AG10803 (cell line): ENCODE measurements at regions not wholly inside any gene's neighbourhood (a gene's known extent, or its start where the extent isn't known, plus 50 kb on each side); places are given as distances from the start of the nearest gene placed in this dataset.
"Not testable (repeated sequence)": the region's sequence is repeated elsewhere in the genome, so short reads cannot be mapped to it uniquely, and the experiment has no call there.

Source experiments
- DNase-seq: peaks from one replicate; pipeline ENCODE4 v3.0.0; 2010; ENCODE audit warnings: low read depth
- H3K4me3 ChIP-seq: 2 replicates; pipeline ENCODE4 v1.5.1; 2011; ENCODE audit warnings: mild to moderate bottlenecking, low read length, control low read depth

DNA sequence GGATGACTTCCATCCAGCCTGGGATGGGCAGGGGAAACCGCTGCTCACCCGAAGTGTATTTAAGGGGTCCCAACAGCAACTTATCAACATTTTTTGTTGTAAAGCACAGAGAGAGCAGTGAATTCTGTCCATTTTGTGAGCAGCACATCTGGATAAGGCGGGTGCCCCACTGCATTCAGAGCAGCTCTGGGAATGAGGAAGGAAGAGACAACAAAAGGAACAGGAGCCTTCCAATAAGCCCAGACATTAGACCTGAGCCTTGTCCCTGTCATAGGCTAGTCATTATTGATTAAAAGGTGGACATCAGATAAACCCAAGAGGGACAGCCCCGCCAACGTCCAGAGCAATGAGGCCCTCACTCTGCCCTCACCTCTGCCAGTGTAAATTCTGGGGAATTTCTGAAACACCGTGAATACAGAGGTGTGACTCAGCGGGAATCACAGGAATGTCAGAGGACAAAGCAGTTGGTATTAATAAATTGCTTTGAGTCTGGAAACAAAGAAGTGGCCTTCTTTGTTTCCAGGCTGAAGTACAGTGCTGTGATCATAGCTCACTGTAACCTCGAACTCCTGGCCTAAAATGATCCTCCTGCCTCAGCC, 78.2 kb upstream of the PLGLB2 start:
- DNase-seq, H3K4me3 ChIP-seq: not testable (repeated sequence)

DNA sequence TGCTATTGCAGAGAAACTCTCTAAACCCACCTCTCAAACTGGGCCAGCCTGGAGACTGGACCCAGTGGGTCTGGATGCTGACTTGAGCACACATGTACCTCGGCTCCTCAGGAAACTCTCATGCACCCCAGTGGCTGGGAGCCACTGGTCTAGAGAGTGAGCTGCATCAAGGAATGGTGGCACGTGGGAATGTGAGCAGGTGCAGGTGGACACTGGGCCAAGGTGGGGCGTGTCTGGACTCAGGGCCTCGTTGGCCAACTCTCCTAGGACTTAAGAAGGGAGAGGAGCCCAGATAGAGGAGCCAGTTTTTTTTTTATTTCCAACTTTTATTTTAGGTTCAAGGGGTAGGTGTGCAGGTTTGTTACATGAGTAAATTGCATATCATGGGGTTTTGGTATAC, 75.5 kb upstream of the PLGLB2 start:
- not testable (repeated sequence) for DNase-seq, H3K4me3 ChIP-seq

DNA sequence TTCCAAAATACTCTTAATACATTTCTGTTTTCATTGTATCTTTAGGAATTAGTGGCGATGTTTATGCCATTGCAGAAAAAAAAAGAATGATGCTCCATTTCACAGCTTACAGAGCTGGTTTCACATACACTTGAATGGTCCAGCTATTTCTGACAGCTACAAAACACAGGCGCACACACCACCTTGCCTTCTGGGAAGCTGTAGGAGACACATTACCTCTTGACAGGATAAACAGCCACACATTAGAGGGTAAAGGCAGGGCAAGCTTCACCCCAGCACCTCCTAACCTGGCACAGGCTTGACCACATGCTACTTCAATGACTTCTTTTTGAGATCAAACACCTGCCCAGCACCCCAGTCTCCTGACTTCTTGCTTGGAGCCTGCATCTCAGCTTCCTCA, 73.2 kb upstream of the PLGLB2 start:
- not testable (repeated sequence) for H3K4me3 ChIP-seq, DNase-seq

DNA sequence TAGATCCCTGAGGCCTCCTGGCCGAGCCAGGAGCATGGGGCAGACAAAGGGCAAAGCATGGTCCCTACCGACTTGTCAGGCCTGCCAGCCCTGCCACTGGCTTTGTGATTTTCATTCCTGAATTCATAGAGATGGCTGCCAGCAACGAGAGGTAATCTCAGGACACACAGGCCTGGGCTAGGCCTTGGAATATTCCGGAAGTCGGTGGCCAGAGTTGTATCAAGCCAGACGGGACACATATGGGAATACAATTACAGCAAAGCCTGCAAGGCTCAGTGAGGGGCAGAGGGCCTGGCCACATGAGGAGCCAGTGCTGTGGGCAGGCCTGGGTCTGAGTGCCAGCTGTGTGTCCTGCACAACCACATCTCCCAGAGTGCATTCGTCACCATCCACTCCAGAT, 72.4 kb upstream of the PLGLB2 start:
- H3K4me3 ChIP-seq, result not testable (repeated sequence)
- DNase-seq, result peak; percentile 57

DNA sequence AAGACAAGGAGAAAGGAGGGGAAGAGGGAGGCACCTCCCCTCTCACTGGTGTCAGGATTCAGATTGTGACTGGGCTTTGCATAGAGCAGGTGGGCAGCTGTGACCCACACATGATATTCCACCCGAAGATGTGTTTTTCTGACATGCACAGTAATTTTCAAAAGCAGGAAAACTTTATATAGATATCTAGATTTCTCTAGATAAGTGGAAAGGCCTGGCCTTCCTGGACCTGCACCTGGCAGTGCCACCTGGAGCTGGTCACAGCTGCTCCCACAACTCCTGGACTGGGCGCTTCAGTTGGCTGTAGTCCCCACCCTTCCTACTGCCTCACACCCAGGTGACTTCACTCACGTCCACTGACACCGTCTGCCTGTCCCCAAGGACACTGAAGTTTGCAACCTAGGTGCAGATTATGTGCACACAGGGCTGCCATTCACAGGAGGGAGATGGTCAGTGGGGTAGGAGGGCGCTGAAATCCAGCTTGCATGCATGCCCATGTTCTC, 70.4 kb upstream of the PLGLB2 start:
- H3K4me3 ChIP-seq, DNase-seq: not testable (repeated sequence)

DNA sequence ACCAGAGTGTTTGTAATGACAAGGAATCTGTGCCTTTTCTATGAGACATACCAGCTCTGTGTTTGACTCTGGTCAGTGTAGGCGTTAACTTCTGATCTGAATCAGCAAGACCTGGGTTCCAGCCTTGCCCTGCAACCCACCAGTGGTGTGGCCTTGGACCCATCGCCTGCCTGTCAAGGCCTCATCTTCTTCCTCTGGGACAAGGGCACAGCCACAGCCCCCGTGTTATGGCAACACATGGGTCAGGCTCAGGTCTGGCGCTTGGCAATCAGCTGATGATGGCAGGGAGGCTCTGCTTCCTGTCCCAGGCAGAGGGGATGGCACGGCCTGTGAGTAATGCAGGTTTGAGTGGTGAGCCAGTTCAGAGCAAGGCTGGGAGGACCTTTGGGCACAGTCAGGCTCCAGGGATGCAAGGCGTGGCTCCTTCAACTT, 69.1 kb upstream of the PLGLB2 start:
- not testable (repeated sequence) for DNase-seq, H3K4me3 ChIP-seq

DNA sequence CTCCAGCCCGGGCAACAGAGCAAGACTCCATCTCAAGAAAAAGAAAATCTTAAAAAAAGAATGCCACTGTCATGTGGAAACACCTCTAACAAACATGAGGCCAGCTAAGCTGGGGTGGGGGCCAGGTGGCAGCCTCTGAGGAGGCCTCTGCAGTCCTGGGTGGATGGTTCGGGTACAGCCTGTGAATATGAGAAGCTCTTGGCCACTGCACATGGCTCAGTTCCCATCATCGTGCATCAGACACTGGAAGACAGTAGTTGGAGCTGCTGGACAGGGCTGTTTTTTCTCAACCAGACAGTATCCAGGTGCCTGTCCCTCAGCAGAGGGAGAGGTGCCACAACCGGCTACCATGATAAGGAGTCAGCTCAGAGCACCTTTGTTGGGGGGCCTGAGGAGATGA, 67.9 kb upstream of the PLGLB2 start:
- not testable (repeated sequence) for H3K4me3 ChIP-seq, DNase-seq

DNA sequence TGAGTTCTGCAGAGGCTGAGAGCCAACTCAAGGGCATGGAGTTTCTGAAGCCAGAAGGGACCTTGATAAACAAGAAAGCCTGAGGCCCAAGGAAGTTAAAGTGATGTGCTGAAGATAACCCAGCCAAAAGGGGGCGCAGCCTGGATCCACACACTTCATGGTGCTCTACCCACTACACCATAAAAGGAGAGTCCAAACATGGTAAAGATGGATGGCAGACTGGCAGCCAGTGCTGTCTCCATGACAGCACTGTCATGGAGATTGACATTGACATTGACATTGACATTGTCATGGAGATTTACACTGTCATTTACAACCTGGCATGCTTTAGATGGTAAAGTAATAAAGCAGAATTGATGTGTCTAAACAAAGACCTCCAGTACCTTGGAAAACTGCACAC, 67.2 kb upstream of the PLGLB2 start:
- not testable (repeated sequence) for H3K4me3 ChIP-seq, DNase-seq

DNA sequence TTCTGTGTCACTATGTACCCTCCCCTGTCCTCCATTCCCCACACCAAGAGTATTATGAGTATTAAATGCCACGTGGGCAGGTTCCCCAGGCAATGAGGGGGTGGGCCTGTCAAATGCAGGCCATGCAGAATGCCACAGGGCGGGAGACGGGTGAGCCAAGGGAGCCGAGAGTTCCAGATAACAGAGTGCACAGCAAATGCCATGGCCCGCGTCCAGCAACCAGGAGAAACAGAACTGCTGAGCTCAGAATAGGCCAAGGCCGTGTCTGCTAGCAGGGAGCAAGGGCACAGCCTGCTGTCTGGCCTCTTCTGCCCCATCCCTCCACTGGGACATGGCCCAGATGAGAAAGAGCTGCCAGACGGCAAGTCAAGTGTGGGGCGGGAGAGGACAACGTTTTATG, 64.4 kb upstream of the PLGLB2 start:
- DNase-seq, result peak; percentile 32
- H3K4me3 ChIP-seq, result not testable (repeated sequence)

DNA sequence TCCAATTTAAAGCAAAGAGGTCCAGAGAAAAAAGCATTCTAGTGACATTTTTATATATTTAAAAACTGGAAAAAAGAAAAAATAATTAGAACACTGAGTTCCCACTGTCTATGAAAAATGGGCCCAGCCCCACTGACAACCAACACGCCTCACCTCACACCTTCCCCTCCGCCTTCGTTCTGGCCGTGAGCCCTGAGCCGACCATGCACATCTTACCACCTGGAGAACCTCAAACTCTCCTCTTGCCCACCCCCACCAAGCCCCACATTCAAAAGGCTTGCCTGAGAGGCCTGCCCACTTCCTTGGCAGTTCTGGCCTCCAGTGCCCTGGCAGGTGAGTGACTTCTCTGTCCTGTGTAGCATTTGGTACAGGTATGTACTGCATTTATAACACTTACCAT, 63.9 kb upstream of the PLGLB2 start:
- not testable (repeated sequence) for DNase-seq, H3K4me3 ChIP-seq

DNA sequence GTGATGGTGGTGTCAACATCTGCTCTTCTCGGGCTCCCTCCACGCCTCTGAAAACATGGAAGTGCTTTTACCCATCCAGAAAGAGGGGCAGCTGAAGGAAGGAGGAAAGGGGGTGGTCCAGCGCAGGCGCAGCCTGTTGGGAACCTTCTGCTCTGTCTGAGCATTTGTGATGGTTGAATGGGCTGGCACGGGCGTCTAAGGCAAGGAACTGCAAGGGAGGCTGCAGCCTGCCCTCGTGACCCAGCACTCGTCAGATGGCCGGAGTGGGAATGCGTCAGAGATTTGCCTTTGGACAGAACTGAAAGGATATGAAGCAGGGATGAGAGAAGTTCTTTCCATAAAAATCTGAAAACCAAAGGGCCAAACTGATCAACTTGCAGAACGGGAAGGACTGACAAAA, 62.3 kb upstream of the PLGLB2 start:
- H3K4me3 ChIP-seq, DNase-seq: not testable (repeated sequence)

DNA sequence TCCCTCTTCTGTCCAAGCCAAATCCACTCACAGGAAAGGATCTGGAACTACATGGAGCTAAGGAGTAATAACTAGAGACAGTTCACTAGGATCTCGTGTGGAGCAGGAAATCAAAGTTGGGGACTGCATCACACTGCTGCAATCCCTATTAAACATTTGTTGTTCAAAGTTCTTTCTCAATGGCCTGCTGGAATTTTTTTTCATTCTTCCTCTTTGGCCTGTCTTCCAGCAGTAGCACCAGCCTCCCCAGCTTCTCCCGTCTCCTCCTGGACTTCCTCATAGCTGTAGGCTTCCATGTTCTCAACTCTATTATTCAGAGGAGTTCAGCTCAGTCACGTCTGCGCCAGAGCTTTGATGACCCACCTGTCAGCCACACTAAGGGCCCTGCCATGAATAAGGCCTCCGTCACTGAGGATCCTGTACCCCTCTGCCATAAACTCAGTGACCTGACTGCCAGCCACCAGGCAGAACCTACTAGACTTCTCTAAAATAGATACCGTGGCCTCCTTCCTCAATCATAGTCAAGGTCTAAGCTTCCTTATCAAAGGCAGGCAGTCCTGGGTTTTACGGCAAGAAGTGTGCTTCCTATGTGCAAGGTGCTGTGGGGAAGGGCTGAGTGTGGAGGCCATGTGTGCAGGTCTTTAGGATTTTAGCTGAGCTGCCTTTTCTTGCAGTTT, 60.9 kb upstream of the PLGLB2 start:
- DNase-seq, H3K4me3 ChIP-seq: not testable (repeated sequence)

DNA sequence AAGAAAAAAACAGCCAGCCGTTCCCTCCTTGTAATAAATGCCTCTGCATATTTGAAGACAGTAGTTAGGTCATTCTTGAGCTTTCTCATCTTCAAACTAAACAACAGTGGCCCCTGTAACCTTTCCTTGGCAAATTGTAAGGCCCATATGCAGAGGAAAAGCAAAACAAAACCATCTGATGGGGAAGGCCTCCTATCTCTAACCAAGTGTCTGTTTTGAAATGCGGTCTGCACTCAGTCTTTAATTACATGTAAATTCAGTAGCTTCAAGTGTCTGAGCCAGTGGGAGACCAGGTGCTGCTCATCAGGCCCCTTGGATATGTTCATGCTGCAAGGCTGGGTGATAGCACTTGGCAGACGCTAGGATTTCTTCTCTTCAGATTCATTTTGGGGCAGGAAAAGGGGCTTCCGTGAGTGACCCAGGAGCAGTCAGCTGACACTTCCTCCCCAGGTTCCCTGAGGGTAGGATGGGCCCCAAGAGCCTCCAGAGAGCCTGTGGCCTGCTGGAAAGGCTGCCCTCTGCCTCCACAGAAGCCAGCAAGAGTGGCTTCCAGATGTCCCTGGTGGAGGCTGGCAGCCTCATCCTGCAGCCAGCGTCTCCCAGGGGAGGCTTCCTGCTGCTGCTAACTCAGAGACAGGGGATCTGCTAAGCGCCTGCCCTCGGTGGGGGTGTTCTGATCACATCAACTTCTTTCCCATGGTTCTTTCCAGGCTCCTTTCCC, 60.2 kb upstream of the PLGLB2 start:
- peak; percentile 13 for DNase-seq
- H3K4me3 ChIP-seq, result not testable (repeated sequence)

DNA sequence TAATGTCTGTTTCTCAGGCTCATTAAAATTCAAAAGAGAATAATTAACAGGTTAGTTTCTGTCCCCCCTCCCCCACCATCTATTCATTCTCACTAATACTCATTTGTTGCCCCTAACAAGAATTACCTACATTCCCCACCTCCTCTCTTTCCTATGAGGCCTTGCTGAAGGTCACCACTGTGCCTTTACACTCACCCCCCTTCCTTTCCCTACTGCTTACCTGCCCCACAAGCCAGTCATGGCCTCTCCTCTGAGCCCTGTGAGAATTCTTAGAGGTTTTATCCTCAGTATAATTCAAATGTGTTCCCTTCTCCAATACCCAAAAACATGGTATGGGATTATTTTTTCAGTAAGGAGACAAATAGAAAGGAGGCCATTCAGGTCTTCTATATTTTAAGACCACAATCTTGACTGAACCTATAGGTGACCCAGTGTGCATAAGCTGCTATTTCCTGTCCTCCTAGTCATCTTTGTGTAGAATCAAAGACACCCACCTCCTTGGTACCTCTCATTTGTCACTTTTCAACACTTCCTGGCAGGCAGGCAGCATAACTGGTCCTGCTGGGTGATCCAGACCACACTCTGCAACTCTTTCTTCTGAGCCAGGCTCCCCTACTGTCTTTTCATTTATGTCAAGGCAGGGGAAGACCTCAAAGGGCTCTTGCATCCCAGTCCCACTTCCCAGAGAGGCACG, 55.8 kb upstream of the PLGLB2 start:
- not testable (repeated sequence) for DNase-seq, H3K4me3 ChIP-seq

DNA sequence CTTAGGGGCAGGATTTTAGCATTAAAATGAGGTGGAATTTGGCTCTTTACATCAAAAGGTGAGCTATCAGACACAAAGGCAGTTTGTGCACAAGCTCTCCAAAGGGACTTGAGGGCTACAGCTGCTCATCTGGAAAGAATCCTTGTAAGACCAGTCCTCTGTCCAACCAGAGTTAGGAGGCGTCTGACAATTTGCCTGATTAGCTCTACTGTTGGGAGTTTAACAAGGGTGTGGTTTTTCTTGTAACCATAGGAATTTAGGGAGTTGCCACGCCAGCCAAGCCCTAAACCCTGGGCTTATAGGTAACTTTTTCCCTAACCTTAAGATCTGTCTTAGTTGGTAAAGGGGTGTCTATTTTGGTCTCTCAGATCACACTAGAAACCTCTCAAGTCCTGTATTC, 55.0 kb upstream of the PLGLB2 start:
- DNase-seq, H3K4me3 ChIP-seq: not testable (repeated sequence)

DNA sequence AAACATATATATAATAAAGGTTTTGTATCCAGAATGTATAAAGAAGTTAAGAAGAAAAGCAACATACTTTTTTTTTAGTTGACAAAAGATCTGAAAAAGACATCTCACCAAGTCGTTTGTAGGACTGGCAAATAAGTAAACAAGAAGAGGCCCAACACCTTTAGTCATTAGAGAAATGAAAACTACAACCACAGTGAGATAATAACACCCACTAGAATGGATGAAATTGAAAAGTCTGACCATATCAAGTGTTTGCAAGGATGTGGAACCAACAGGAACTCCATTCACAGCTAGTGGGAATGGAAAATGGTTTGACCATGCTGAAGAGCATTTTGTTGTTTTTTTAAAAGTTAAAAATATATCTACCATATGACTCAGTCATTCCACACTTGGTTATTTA, 54.0 kb upstream of the PLGLB2 start:
- not testable (repeated sequence) for H3K4me3 ChIP-seq, DNase-seq

DNA sequence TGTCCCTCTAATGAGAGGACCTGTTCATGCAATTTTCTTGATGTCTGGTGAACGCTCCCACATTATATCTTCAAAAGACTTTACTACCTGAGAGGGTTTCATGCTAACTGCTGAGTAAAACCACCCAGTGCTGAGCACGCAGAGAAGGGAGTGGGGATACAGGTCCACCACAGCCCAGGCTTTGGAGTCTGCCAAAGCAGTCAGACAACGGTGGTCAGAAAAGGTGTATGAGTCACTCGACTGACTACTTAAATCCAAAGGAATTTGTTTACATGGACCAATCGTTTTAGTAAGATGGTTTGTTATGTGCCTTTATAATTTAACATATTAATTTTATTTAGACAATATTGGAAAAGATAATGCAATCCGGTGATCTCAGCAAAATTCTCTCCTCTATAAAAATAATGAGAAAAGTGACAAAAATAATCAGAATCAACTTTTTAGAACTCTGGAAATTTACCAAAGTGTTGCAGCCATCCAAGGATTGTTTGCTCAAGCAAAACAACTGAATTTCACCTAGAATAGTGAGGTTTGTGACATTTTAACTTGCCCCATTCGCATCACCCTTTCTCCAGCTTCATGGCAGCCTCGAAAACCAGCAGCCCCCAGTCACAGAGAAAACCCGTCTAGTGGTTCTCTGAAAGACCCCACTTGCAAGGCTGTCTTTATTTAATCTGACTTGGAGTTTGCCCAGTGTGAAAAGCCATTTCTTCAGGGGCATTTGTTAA, 52.1 kb upstream of the PLGLB2 start:
- not testable (repeated sequence) for DNase-seq, H3K4me3 ChIP-seq
